Neural cell (in vitro differentiated cells): ENCODE measurements at regions not wholly inside any gene's neighbourhood (a gene's known extent, or its start where the extent isn't known, plus 50 kb on each side); places are given as distances from the start of the nearest gene placed in this dataset.

ENCODE experiments used
- H2AFZ ChIP-seq: fragments of 200-600, 300-800 bp; sonication (generic), shearing (Covaris generic); 2 replicates; pipeline ENCODE4 v1.6.0; 2014; ENCODE audit warnings: low read depth, mild to moderate bottlenecking, antibody characterized with exemption, low read length, moderate library complexity
- H3F3A ChIP-seq: fragments of 200-600 bp; shearing (Covaris generic); 2 replicates; pipeline ENCODE4 v1.6.1; 2016; ENCODE audit warnings: mild to moderate bottlenecking, moderate library complexity, mixed read lengths, antibody characterized with exemption, low read length; ENCODE audit not compliant: insufficient read depth, poor library complexity, severe bottlenecking
- H3K27ac ChIP-seq: fragments of 200-600, 300-800 bp; sonication (generic), shearing (Covaris generic); 2 replicates; pipeline ENCODE4 v1.5.1; 2014; ENCODE audit warnings: mild to moderate bottlenecking, low read length, moderate library complexity
- H3K27me3 ChIP-seq: fragments of 300-800, 200-600 bp; sonication (generic), shearing (Covaris generic); 2 replicates; pipeline ENCODE4 v1.6.0; 2014; ENCODE audit warnings: mild to moderate bottlenecking, low read depth, low read length, moderate library complexity; ENCODE audit not compliant: insufficient read depth
- H3K36me3 ChIP-seq: fragments of 300-800, 200-600 bp; sonication (generic), shearing (Covaris generic); 2 replicates; pipeline ENCODE4 v1.5.1; 2014; ENCODE audit warnings: mild to moderate bottlenecking, antibody characterized with exemption, low read length, moderate library complexity; ENCODE audit not compliant: insufficient read depth
- H3K4me2 ChIP-seq: fragments of 300-800, 200-600 bp; sonication (generic), shearing (Covaris generic); 2 replicates; pipeline ENCODE4 v1.6.0; 2014; ENCODE audit warnings: mild to moderate bottlenecking, low read length
- H3K4me3 ChIP-seq: fragments of 300-800, 200-600 bp; sonication (generic), shearing (Covaris generic); 2 replicates; pipeline ENCODE4 v1.5.1; 2014; ENCODE audit warnings: mild to moderate bottlenecking, low read length, moderate library complexity
- H3K79me2 ChIP-seq: fragments of 200-600 bp; shearing (Covaris generic); replicated peaks from 2 replicates; pipeline ENCODE4 v1.6.0; 2014; ENCODE audit warnings: mild to moderate bottlenecking, low read length, moderate library complexity; ENCODE audit not compliant: insufficient read depth
- H3K9ac ChIP-seq: fragments of 300-800, 200-600 bp; sonication (generic), shearing (Covaris generic); 2 replicates; pipeline ENCODE4 v1.6.1; 2016; ENCODE audit warnings: mild to moderate bottlenecking, low read length, mixed read lengths
- H3K9me2 ChIP-seq: fragments of 200-600 bp; shearing (Covaris generic); 2 replicates; pipeline ENCODE4 v1.6.1; 2016; ENCODE audit warnings: mild to moderate bottlenecking, low read length, mixed read lengths; ENCODE audit not compliant: insufficient read depth
- H3K9me3 ChIP-seq: fragments of 200-600, 300-800 bp; sonication (generic), shearing (Covaris generic); 2 replicates; pipeline ENCODE4 v1.6.1; 2016; ENCODE audit warnings: mild to moderate bottlenecking, mixed run types, low read length, moderate library complexity, mixed read lengths
- H4K20me1 ChIP-seq: fragments of 200-600 bp; shearing (Covaris generic); 2 replicates; pipeline ENCODE4 v1.6.1; 2016; ENCODE audit warnings: mild to moderate bottlenecking, mixed run types; ENCODE audit not compliant: insufficient read depth
- EP300 ChIP-seq: fragments of 450-650 bp; conservative IDR thresholded peaks from 2 replicates; pipeline ENCODE4 v1.6.1; 2014; ENCODE audit warnings: antibody characterized with exemption, mild to moderate bottlenecking, moderate library complexity; ENCODE audit not compliant: poor library complexity, severe bottlenecking
- EZH2 ChIP-seq: fragments of 200-600, 300-800 bp; shearing (Covaris generic), sonication (generic); IDR thresholded peaks from 2 replicates; pipeline ENCODE4 v1.6.1; 2014; ENCODE audit warnings: antibody characterized with exemption, low read length, borderline replicate concordance, mild to moderate bottlenecking; ENCODE audit not compliant: insufficient read depth, poor library complexity, severe bottlenecking
- MXI1 ChIP-seq: fragments of 450-650 bp; conservative IDR thresholded peaks from 2 replicates; pipeline ENCODE4 v1.6.1; 2014; ENCODE audit warnings: antibody characterized with exemption, mild to moderate bottlenecking; ENCODE audit not compliant: poor library complexity, severe bottlenecking
- POLR2AphosphoS5 ChIP-seq: IDR thresholded peaks from 2 replicates; pipeline ENCODE4 v1.6.1; 2012
- RAD21 ChIP-seq: fragments of 450-650 bp; conservative IDR thresholded peaks from 2 replicates; pipeline ENCODE4 v1.6.1; 2014; ENCODE audit warnings: antibody characterized with exemption, mild to moderate bottlenecking, moderate library complexity
- SMC3 ChIP-seq: fragments of 450-650 bp; conservative IDR thresholded peaks from 2 replicates; pipeline ENCODE4 v1.6.1; 2014; ENCODE audit warnings: antibody characterized with exemption, mild to moderate bottlenecking, moderate library complexity; ENCODE audit not compliant: poor library complexity
- TAF1 ChIP-seq: IDR thresholded peaks from 2 replicates; pipeline ENCODE4 v1.6.1; 2012; ENCODE audit warnings: low read depth
- TF ChIP-seq, protein P1 (sequence below): IDR thresholded peaks from 2 replicates; pipeline ENCODE4 v1.6.1; 2012; ENCODE audit warnings: borderline replicate concordance
- TF ChIP-seq, protein P2 (sequence below): fragments of 450-650 bp; IDR thresholded peaks from 2 replicates; pipeline ENCODE4 v1.5.1; 2014; ENCODE audit warnings: antibody characterized with exemption, mild to moderate bottlenecking, moderate library complexity; ENCODE audit not compliant: poor library complexity, severe bottlenecking

- no peak overlapping the region for H3K27ac ChIP-seq
- no peaks in the 10 kb centered on the region for H3K9me3 ChIP-seq
- H4K20me1 ChIP-seq: no peaks in the 10 kb centered on the region
- no peaks in the 10 kb centered on the region for H3F3A ChIP-seq
- no peaks in the 10 kb centered on the region for H3K36me3 ChIP-seq
- H3K9ac ChIP-seq: no peak overlapping the region
- no peaks in the 10 kb centered on the region for H3K9me2 ChIP-seq
- H3K4me3 ChIP-seq: no peak overlapping the region
- H3K4me2 ChIP-seq: no peak overlapping the region
- H3K79me2 ChIP-seq: no peaks in the 10 kb centered on the region
- no peaks in the 10 kb centered on the region for H3K27me3 ChIP-seq
- no peak overlapping the region for H2AFZ ChIP-seq
- TF ChIP-seq RAD21 (no peak), TAF1 (no peak), EP300 (no peak), POLR2AphosphoS5 (no peak), EZH2 (no peak), MXI1 (no peak), SMC3 (no peak)
- TF ChIP-seq, protein P1, sequence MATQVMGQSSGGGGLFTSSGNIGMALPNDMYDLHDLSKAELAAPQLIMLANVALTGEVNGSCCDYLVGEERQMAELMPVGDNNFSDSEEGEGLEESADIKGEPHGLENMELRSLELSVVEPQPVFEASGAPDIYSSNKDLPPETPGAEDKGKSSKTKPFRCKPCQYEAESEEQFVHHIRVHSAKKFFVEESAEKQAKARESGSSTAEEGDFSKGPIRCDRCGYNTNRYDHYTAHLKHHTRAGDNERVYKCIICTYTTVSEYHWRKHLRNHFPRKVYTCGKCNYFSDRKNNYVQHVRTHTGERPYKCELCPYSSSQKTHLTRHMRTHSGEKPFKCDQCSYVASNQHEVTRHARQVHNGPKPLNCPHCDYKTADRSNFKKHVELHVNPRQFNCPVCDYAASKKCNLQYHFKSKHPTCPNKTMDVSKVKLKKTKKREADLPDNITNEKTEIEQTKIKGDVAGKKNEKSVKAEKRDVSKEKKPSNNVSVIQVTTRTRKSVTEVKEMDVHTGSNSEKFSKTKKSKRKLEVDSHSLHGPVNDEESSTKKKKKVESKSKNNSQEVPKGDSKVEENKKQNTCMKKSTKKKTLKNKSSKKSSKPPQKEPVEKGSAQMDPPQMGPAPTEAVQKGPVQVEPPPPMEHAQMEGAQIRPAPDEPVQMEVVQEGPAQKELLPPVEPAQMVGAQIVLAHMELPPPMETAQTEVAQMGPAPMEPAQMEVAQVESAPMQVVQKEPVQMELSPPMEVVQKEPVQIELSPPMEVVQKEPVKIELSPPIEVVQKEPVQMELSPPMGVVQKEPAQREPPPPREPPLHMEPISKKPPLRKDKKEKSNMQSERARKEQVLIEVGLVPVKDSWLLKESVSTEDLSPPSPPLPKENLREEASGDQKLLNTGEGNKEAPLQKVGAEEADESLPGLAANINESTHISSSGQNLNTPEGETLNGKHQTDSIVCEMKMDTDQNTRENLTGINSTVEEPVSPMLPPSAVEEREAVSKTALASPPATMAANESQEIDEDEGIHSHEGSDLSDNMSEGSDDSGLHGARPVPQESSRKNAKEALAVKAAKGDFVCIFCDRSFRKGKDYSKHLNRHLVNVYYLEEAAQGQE: no peak
- TF ChIP-seq, protein P2, sequence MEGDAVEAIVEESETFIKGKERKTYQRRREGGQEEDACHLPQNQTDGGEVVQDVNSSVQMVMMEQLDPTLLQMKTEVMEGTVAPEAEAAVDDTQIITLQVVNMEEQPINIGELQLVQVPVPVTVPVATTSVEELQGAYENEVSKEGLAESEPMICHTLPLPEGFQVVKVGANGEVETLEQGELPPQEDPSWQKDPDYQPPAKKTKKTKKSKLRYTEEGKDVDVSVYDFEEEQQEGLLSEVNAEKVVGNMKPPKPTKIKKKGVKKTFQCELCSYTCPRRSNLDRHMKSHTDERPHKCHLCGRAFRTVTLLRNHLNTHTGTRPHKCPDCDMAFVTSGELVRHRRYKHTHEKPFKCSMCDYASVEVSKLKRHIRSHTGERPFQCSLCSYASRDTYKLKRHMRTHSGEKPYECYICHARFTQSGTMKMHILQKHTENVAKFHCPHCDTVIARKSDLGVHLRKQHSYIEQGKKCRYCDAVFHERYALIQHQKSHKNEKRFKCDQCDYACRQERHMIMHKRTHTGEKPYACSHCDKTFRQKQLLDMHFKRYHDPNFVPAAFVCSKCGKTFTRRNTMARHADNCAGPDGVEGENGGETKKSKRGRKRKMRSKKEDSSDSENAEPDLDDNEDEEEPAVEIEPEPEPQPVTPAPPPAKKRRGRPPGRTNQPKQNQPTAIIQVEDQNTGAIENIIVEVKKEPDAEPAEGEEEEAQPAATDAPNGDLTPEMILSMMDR: no peak
Measured at GRCh38 chr3:64848822-64849221, 161.0 kb upstream of the ADAMTS9 start.

GRCh38 chr3:64848127-64848800, 160.5 kb upstream of the ADAMTS9 start:
- Histone ChIP-seq H3K4me2 (no peak overlapping the region), H3K9ac (no peak overlapping the region), H3K27me3 (no peaks in the 10 kb centered on the region), H4K20me1 (no peaks in the 10 kb centered on the region), H3K27ac (no peak overlapping the region), H3K36me3 (no peaks in the 10 kb centered on the region), H3K9me2 (no peaks in the 10 kb centered on the region), H3K4me3 (no peak overlapping the region), H3K79me2 (no peaks in the 10 kb centered on the region), H2AFZ (no peak overlapping the region), H3K9me3 (no peaks in the 10 kb centered on the region), H3F3A (no peaks in the 10 kb centered on the region)
- TF ChIP-seq, protein P1: no peak
- TF ChIP-seq EZH2 (no peak), RAD21 (no peak), SMC3 (no peak), EP300 (no peak), TAF1 (no peak), MXI1 (no peak), POLR2AphosphoS5 (no peak)
- TF ChIP-seq, protein P2: no peak
